ENCODE measurements at regions not wholly inside any gene's neighbourhood (a gene's known extent, or its start where the extent isn't known, plus 50 kb on each side); places are given as distances from the start of the nearest gene placed in this dataset.

DNA sequence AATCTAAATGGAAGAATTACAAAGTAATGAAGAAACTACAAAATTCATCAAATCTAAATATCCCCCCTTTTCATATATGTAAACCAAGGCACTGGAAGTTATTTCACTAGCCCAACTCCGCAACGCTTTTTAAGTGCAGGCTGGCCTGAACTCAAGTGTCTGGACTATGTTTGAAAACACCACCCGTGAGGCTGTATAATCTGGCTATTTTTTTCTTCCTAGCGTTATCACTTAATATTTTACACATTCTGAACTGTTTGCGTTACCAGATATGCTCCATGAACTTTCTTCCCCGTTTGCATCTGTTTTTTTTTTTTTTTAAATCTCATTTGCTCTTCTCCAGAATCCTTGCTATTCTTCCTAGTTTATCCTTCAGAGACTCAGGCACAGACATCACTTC is 619.5 kb upstream of the CBLB start:
- no peak overlapping the region for H3K27ac ChIP-seq
- TF ChIP-seq POLR2A (IDR thresholded peaks at IDR 0.05) (no peak), CTCF (IDR thresholded peaks at IDR 0.05) (no peak)
- 48 to 59% methylated on average over 6 of the region's 6 CpGs for WGBS, 2 donors
- no peak for ATAC-seq
- intact Hi-C loops (cut with DNase I) = no loop called here
- no peaks in the 10 kb centered on the region for H3K9me3 ChIP-seq
- no peaks in the 10 kb centered on the region for H3K27me3 ChIP-seq
- H3K4me3 ChIP-seq = no peak overlapping the region
- H3K4me1 ChIP-seq = no peaks in the 10 kb centered on the region
- H3K36me3 ChIP-seq (replicated peaks in 1 of 2; ENCODE audit: insufficient read depth in 1 of 2, low read depth in 2 of 2) = no peaks in the 10 kb centered on the region
- no peak for DNase-seq

- H3K27ac ChIP-seq = no peak overlapping the region
- no peak for ATAC-seq
- TF ChIP-seq CTCF (IDR thresholded peaks at IDR 0.05) (no peak), POLR2A (IDR thresholded peaks at IDR 0.05) (no peak)
- no peaks in the 10 kb centered on the region for H3K36me3 ChIP-seq (replicated peaks in 1 of 2; ENCODE audit: insufficient read depth in 1 of 2, low read depth in 2 of 2)
- H3K27me3 ChIP-seq = no peaks in the 10 kb centered on the region
- DNase-seq = no peak
- no peak overlapping the region for H3K4me3 ChIP-seq
- intact Hi-C loops (cut with DNase I) = no loop called here
- H3K4me1 ChIP-seq = no peaks in the 10 kb centered on the region
- no peaks in the 10 kb centered on the region for H3K9me3 ChIP-seq
Observed at GRCh38 chr3:106491796-106492195, 623.0 kb upstream of the CBLB start.

GRCh38 chr3:106508331-106508893 is 639.6 kb upstream of the CBLB start:
- H3K4me1 ChIP-seq = no peaks in the 10 kb centered on the region
- ATAC-seq = no peak
- TF ChIP-seq CTCF (IDR thresholded peaks at IDR 0.05) (no peak), POLR2A (IDR thresholded peaks at IDR 0.05) (no peak)
- H3K27me3 ChIP-seq = no peaks in the 10 kb centered on the region
- H3K9me3 ChIP-seq = no peaks in the 10 kb centered on the region
- H3K4me3 ChIP-seq = no peak overlapping the region
- H3K27ac ChIP-seq = no peak overlapping the region
- no peak for DNase-seq
- no peaks in the 10 kb centered on the region for H3K36me3 ChIP-seq (replicated peaks in 1 of 2; ENCODE audit: insufficient read depth in 1 of 2, low read depth in 2 of 2)
- intact Hi-C loops (cut with DNase I) = no loop called here

GRCh38 chr3:106510206-106510605 is 641.4 kb upstream of the CBLB start:
- 92 to 94% methylated on average over 1 of the region's 1 CpG for WGBS, 2 donors
- Histone ChIP-seq H3K27me3 (no peaks in the 10 kb centered on the region), H3K4me1 (no peaks in the 10 kb centered on the region), H3K9me3 (no peaks in the 10 kb centered on the region), H3K4me3 (no peak overlapping the region), H3K27ac (no peak overlapping the region), H3K36me3 (replicated peaks in 1 of 2; ENCODE audit: insufficient read depth in 1 of 2, low read depth in 2 of 2) (no peaks in the 10 kb centered on the region)
- DNase-seq (peak in 1 of 4 donors; percentile 10), ATAC-seq (peak; percentile 33)
- intact Hi-C loops (cut with DNase I) = no loop called here
- TF ChIP-seq POLR2A (IDR thresholded peaks at IDR 0.05) (no peak), CTCF (IDR thresholded peaks at IDR 0.05) (no peak)

DNA sequence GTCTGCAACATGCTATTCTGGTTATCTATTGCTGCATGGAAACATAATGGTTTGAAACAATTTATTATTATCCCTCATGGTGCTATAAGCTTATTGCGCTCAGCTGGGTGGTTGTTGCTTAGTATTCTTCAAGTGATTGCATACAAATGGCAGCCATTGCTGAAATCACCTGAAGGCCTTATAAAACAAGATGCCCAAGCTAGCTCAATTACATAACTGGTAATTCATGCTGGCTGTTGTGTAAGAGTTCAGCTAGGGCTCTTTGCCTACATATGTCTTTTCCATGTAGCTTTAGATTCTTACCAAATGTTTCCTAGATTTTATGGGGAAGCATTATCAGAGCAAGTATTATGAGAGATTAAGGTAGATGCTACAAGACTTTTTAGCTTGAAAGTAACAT is 644.0 kb upstream of the CBLB start:
- DNase-seq (no peak), ATAC-seq (no peak)
- Histone ChIP-seq H3K27me3 (no peaks in the 10 kb centered on the region), H3K36me3 (replicated peaks in 1 of 2; ENCODE audit: insufficient read depth in 1 of 2, low read depth in 2 of 2) (no peaks in the 10 kb centered on the region), H3K9me3 (no peaks in the 10 kb centered on the region), H3K27ac (no peak overlapping the region), H3K4me3 (no peak overlapping the region), H3K4me1 (no peaks in the 10 kb centered on the region)
- intact Hi-C loops (cut with DNase I) = no loop called here
- TF ChIP-seq CTCF (IDR thresholded peaks at IDR 0.05) = no peak
- WGBS, 2 donors = 100% methylated on average over 1 of the region's 1 CpG

All from body of pancreas (tissue), 4 donors.